Neutrophil (primary cell): ENCODE measurements at regions not wholly inside any gene's neighbourhood (a gene's known extent, or its start where the extent isn't known, plus 50 kb on each side); places are given as distances from the start of the nearest gene placed in this dataset.

Source experiments
- H3K27ac ChIP-seq: fragments of 200-600 bp; sonication (generic); 2 replicates; pipeline ENCODE4 v1.5.1; 2016; ENCODE audit warnings: mild to moderate bottlenecking, moderate library complexity
- H3K27me3 ChIP-seq: fragments of 200-600 bp; sonication (generic); 2 replicates; pipeline ENCODE4 v1.6.0; 2016; ENCODE audit warnings: mild to moderate bottlenecking
- H3K36me3 ChIP-seq: fragments of 200-600 bp; sonication (generic); 2 replicates; pipeline ENCODE4 v1.5.1; 2017
- H3K4me1 ChIP-seq, 2 experiments: fragments of 200-600 bp in 1 of 2; sonication (generic) in 1 of 2; 1 replicate in 1 of 2; 2 replicates in 1 of 2; pipeline versions ENCODE4 v1.5.1 to v1.6.1; 2013 to 2016; ENCODE audit warnings: low read depth in 1 of 2, low read length in 1 of 2, mild to moderate bottlenecking in 1 of 2, moderate library complexity in 1 of 2; ENCODE audit not compliant: control insufficient read depth in 1 of 2, insufficient read depth in 1 of 2
- H3K4me3 ChIP-seq, 2 experiments: fragments of 200-600 bp in 1 of 2; sonication (generic) in 1 of 2; 1 replicate in 1 of 2; 2 replicates in 1 of 2; pipeline ENCODE4 v1.5.1; 2013 to 2016; ENCODE audit warnings: low read depth in 1 of 2, low read length in 1 of 2, mild to moderate bottlenecking in 1 of 2, moderate library complexity in 1 of 2
- H3K9me3 ChIP-seq: fragments of 200-600 bp; sonication (generic); 2 replicates; pipeline ENCODE4 v1.5.1; 2016
- CTCF ChIP-seq: fragments of 200-600 bp; sonication (generic); IDR thresholded peaks from 2 replicates; pipeline ENCODE4 v1.5.1; 2016; ENCODE audit warnings: antibody characterized with exemption

DNA sequence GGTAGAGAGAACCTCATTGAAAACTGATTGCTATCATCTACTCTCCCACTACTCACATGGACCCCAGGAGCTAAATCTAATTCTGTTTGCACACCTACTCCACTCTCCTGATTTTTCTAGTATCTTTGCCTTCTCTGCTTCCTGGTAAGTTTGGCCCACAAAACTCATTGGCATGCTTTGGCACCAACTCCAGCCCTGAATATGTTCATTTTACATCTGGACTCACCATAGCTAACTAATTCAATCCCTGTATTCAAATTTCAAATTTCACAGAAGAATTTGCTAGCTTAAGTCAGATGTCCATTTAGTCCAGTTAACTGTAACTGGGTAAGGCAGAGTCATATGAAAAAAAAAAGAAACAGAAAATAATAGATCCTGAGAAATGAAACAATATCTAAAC is 442.1 kb downstream of the SUCLG1 start:
- no peaks in the 10 kb centered on the region for H3K4me1 ChIP-seq
- no peaks in the 10 kb centered on the region for H3K9me3 ChIP-seq
- H3K36me3 ChIP-seq = no peaks in the 10 kb centered on the region
- H3K4me3 ChIP-seq = no peak overlapping the region
- H3K27ac ChIP-seq = no peak overlapping the region
- no peak for TF ChIP-seq CTCF
- no peaks in the 10 kb centered on the region for H3K27me3 ChIP-seq

DNA sequence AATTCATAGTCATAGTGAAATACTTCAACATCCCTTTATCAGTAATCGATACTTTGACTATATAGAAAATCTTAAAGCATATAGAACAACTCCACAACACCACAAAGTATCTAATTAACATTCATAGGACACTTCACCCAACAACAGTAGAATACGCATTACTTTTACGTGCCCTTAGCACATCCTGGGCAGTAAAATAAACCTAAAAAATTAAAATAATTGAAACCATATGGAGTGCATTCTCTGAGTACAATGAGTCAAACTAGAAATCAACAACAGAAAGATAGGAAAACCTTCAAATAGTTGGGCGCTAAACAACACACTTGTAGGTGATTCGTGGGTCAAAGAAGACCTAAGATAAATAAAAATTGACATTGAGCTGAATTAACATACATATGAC is 442.9 kb downstream of the SUCLG1 start:
- H3K27ac ChIP-seq = no peak overlapping the region
- no peaks in the 10 kb centered on the region for H3K9me3 ChIP-seq
- no peak for TF ChIP-seq CTCF
- no peaks in the 10 kb centered on the region for H3K27me3 ChIP-seq
- no peaks in the 10 kb centered on the region for H3K4me1 ChIP-seq
- H3K36me3 ChIP-seq = no peaks in the 10 kb centered on the region
- H3K4me3 ChIP-seq = no peak overlapping the region

- Histone ChIP-seq H3K9me3 (no peaks in the 10 kb centered on the region), H3K36me3 (no peaks in the 10 kb centered on the region), H3K4me3 (no peak overlapping the region), H3K4me1 (no peaks in the 10 kb centered on the region), H3K27ac (no peak overlapping the region), H3K27me3 (no peaks in the 10 kb centered on the region)
- no peak for TF ChIP-seq CTCF
Measured at GRCh38 chr2:83997889-83998288, 461.2 kb downstream of the SUCLG1 start.

DNA sequence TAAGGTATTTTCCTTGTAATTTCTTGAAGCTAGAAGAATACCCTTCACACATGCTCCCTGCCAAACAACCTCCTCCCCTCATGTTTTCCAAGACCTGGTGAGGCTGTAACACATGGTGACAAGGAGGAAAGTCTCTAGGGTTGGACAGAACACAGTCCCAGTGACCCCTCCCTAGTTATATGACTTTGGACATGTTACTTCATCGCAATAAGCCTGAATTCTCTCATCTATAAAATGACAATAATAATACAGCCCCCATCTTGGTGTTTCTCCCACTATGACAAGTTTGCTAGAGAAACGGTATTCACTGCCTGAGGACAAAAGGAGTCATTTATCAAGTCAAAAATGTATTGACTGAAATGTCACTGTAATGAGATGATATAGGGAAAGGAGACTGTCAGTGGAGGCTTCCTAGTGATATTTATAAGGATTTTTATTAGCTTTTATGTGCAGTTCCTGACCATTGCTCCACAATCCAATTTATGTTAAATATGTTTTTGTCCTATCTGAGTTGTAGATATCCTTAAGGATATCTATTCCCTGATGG is 464.4 kb downstream of the SUCLG1 start:
- no peaks in the 10 kb centered on the region for H3K36me3 ChIP-seq
- no peaks in the 10 kb centered on the region for H3K4me1 ChIP-seq
- no peak for TF ChIP-seq CTCF
- no peaks in the 10 kb centered on the region for H3K27me3 ChIP-seq
- H3K9me3 ChIP-seq = no peaks in the 10 kb centered on the region
- H3K27ac ChIP-seq = no peak overlapping the region
- H3K4me3 ChIP-seq = no peak overlapping the region

DNA sequence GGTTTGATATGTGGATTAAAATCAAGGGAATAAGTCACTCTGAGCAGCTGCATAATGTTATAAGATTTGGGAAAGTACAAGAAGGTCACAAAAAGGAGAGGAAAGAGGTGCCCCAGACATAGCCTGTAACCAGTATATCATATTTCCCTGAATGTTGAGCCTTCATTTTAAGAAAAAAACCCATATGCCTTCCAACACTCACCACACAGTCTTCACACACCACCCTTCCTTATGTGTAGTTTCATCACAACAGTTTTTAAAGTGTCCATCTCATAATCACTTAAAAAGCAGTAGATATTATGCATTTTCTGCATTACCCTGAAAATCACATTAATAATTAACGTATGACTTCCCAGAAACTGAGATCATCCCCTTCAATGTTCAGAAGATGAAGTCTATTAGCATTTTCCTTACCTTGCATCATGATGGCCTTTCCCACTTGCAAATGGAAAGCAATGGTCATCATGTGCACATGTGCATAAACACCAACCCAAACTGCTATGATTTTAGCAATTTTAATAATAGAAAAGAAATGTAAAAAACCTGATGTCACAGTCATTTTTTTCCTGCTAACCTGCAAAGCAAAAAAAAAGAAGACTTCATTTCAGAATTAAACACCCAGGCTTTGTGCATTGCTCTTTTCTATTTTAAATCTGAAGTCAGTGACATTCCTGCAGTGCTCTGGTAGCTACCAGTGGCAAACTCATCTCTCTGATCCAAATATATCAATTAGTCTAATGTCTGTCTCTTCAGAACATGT is 465.0 kb downstream of the SUCLG1 start:
- H3K4me3 ChIP-seq = no peak overlapping the region
- H3K27ac ChIP-seq = no peak overlapping the region
- H3K4me1 ChIP-seq = no peaks in the 10 kb centered on the region
- no peaks in the 10 kb centered on the region for H3K36me3 ChIP-seq
- no peak for TF ChIP-seq CTCF
- no peaks in the 10 kb centered on the region for H3K9me3 ChIP-seq
- no peaks in the 10 kb centered on the region for H3K27me3 ChIP-seq
